B cell (primary cell): ENCODE measurements at regions not wholly inside any gene's neighbourhood (a gene's known extent, or its start where the extent isn't known, plus 50 kb on each side); places are given as distances from the start of the nearest gene placed in this dataset.
"Not testable (repeated sequence)": the region's sequence is repeated elsewhere in the genome, so short reads cannot be mapped to it uniquely, and the experiment has no call there.

Experiments used
- ATAC-seq: fragments of 200-7000 bp; cut with Tn5 transposase; one replicate; pipeline ENCODE4 v1.10.0; 2021; ENCODE audit warnings: low read depth, mild to moderate bottlenecking, moderate number of reproducible peaks, moderate library complexity
- CTCF ChIA-PET: fragments of 350-600 bp; sonication (Branson Sonifier 250); formaldehyde crosslinking; loops from one replicate; lab custom pipeline; 2021; ENCODE audit warnings: antibody characterized with exemption, inconsistent platforms; lab: Charles Lee
- POLR2A ChIA-PET: fragments of 350-600 bp; sonication (Branson Sonifier 250); formaldehyde crosslinking; loops from one replicate; lab custom pipeline; 2021; ENCODE audit warnings: antibody characterized with exemption; lab: Charles Lee
- DNase-seq: peaks from one replicate; pipeline ENCODE4 v3.0.0; 2013
- H2AFZ ChIP-seq: 2 replicates; pipeline ENCODE4 v1.6.1; 2012; ENCODE audit warnings: mild to moderate bottlenecking, low read depth, low read length; ENCODE audit not compliant: insufficient read depth, poor library complexity, severe bottlenecking
- H3K27ac ChIP-seq, 2 donors: 1 replicate in 1 of 2; 2 replicates in 1 of 2; pipeline ENCODE4 v1.5.1; 2012 to 2013; ENCODE audit warnings: low read length in 2 of 2, mild to moderate bottlenecking in 2 of 2, moderate library complexity in 1 of 2
- H3K27me3 ChIP-seq, 4 experiments: fragments of 200-600 bp in 1 of 4; sonication (generic) in 1 of 4; replicated peaks in 1 of 4; 1 replicate in 2 of 4; 2 replicates in 2 of 4; pipeline versions ENCODE4 v1.6.1 to v1.7.0; 2013 to 2016; ENCODE audit warnings: low read length in 3 of 4, mild to moderate bottlenecking in 2 of 4, mixed read lengths in 1 of 4, moderate library complexity in 1 of 4; ENCODE audit not compliant: insufficient read depth in 4 of 4, control insufficient read depth in 3 of 4; ENCODE audit errors: control extremely low read depth in 1 of 4
- H3K36me3 ChIP-seq, 2 experiments: replicated peaks in 1 of 2; 1 replicate in 1 of 2; 2 replicates in 1 of 2; pipeline versions ENCODE4 v1.6.1 to v1.7.1; 2013; ENCODE audit warnings: low read length in 1 of 2; ENCODE audit not compliant: insufficient read depth in 2 of 2, control insufficient read depth in 1 of 2; ENCODE audit errors: control extremely low read depth in 1 of 2, extremely low read depth in 1 of 2
- H3K4me1 ChIP-seq, 2 donors: fragments of 200-600 bp in 1 of 2; sonication (generic) in 1 of 2; 1 replicate in 1 of 2; 2 replicates in 1 of 2; pipeline versions ENCODE4 v1.5.1 to v1.6.1; 2013 to 2017; ENCODE audit warnings: low read length in 2 of 2; ENCODE audit not compliant: control insufficient read depth in 2 of 2, insufficient read depth in 2 of 2
- H3K4me2 ChIP-seq: replicated peaks from 2 replicates; pipeline ENCODE3; 2012; ENCODE audit warnings: mild to moderate bottlenecking, low read depth, low read length; ENCODE audit not compliant: poor library complexity, severe bottlenecking
- H3K4me3 ChIP-seq, 5 experiments: fragments of 200-600 bp in 1 of 5; sonication (generic) in 1 of 5; 1 replicate in 3 of 5; 2 replicates in 2 of 5; pipeline versions ENCODE4 v1.5.1 to v1.7.0; 2011 to 2016; ENCODE audit warnings: low read length in 4 of 5, mild to moderate bottlenecking in 4 of 5, low read depth in 2 of 5, control low read depth in 1 of 5, moderate library complexity in 1 of 5; ENCODE audit not compliant: insufficient read depth in 1 of 5; ENCODE audit errors: control extremely low read depth in 1 of 5, extremely low read depth in 1 of 5
- H3K79me2 ChIP-seq: fragments of 200-600 bp; sonication (generic); one replicate; pipeline ENCODE4 v1.6.0; 2016; ENCODE audit warnings: low read length; ENCODE audit not compliant: control insufficient read depth, insufficient read depth
- H3K9ac ChIP-seq: fragments of 200-600 bp; sonication (generic); 2 replicates; pipeline ENCODE4 v1.6.1; 2017; ENCODE audit warnings: mild to moderate bottlenecking, low read length, moderate library complexity
- H3K9me3 ChIP-seq, 3 donors: one replicate each; pipeline versions ENCODE4 v1.6.1 to v1.7.1; 2013; ENCODE audit warnings: low read length in 2 of 3; ENCODE audit not compliant: control insufficient read depth in 2 of 3, insufficient read depth in 1 of 3; ENCODE audit errors: control extremely low read depth in 1 of 3
- H4K20me1 ChIP-seq: 2 replicates; pipeline ENCODE4 v1.6.0; 2012; ENCODE audit warnings: mild to moderate bottlenecking, low read length; ENCODE audit not compliant: insufficient read depth, control insufficient read depth, poor library complexity, severe bottlenecking
- H3K27ac Mint-ChIP-seq: one replicate; pipeline ENCODE4 v1.8.0; 2021; ENCODE audit warnings: mixed read lengths
- H3K27me3 Mint-ChIP-seq: one replicate; pipeline ENCODE4 v1.8.0; 2021; ENCODE audit warnings: mixed read lengths
- H3K4me1 Mint-ChIP-seq: one replicate; pipeline ENCODE4 v1.8.0; 2021; ENCODE audit warnings: mixed read lengths
- H3K4me3 Mint-ChIP-seq: one replicate; pipeline ENCODE4 v1.8.0; 2021; ENCODE audit warnings: mixed read lengths
- H3K9me3 Mint-ChIP-seq: one replicate; pipeline ENCODE4 v1.8.0; 2022; ENCODE audit warnings: mixed read lengths; ENCODE audit not compliant: insufficient read depth
- EZH2 ChIP-seq: IDR thresholded peaks from 2 replicates; pipeline ENCODE4 v1.6.1; 2012; ENCODE audit warnings: borderline replicate concordance, low read depth, mild to moderate bottlenecking, moderate library complexity, low read length; ENCODE audit not compliant: insufficient read depth, poor library complexity, severe bottlenecking
- WGBS: methylation state at CpG from one replicate; pipeline ENCODE4 v1.1.5; 2013; ENCODE audit warnings: missing lambda C conversion rate; ENCODE audit not compliant: insufficient coverage; 5-methylcytosine and 5-hydroxymethylcytosine counted together
- intact Hi-C: fragments of 100-400 bp; cut with micrococcal nuclease; formaldehyde crosslinking; loops from one replicate; pipeline ENCODE4 v1.10.0; 2022
- TF ChIP-seq, protein P1 (sequence below): fragments of 200-600 bp; IDR thresholded peaks from one replicate; pipeline ENCODE4 v1.8.0; 2022; ENCODE audit warnings: antibody characterized with exemption, mild to moderate bottlenecking

DNA sequence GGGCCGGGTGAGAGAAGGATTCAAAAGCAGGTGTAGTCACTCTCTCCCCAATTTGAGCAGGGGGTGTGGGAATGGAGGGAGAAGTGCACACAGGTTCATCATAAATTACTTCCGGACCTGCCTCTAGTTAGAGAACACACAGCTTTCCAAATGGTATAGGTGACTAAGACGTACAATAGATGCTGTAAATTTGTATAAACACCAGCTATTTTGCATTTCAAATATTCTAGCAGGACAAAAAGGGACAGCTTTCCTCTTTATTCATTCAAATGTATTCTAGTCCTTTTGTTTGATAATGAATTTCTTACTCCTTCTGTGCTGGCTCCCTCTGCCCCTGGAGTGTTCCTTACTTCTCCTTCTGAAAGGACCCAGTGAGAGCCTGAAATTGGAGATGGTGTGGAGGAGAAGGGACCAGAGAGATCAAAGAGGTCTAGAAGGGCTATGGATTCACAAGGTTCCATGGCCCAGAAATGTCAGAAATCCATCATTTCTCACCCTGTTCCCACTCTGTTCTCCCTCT lies 53.2 kb upstream of the SH3BP4 start:
- TF ChIP-seq, protein P1, sequence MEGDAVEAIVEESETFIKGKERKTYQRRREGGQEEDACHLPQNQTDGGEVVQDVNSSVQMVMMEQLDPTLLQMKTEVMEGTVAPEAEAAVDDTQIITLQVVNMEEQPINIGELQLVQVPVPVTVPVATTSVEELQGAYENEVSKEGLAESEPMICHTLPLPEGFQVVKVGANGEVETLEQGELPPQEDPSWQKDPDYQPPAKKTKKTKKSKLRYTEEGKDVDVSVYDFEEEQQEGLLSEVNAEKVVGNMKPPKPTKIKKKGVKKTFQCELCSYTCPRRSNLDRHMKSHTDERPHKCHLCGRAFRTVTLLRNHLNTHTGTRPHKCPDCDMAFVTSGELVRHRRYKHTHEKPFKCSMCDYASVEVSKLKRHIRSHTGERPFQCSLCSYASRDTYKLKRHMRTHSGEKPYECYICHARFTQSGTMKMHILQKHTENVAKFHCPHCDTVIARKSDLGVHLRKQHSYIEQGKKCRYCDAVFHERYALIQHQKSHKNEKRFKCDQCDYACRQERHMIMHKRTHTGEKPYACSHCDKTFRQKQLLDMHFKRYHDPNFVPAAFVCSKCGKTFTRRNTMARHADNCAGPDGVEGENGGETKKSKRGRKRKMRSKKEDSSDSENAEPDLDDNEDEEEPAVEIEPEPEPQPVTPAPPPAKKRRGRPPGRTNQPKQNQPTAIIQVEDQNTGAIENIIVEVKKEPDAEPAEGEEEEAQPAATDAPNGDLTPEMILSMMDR: no peak
- no peak for TF ChIP-seq EZH2
- Histone ChIP-seq H3K9me3 (no peaks in the 10 kb centered on the region), H3K4me2 (no peak overlapping the region), H3K27me3 (no peaks in the 10 kb centered on the region), H3K9ac (no peak overlapping the region), H3K4me3 (no peak overlapping the region), H4K20me1 (no peaks in the 10 kb centered on the region), H3K27ac (no peak overlapping the region), H3K4me1 (no peaks in the 10 kb centered on the region), H3K36me3 (no peaks in the 10 kb centered on the region), H2AFZ (no peak overlapping the region), H3K79me2 (no peaks in the 10 kb centered on the region)
- no peaks in the 10 kb centered on the region for H3K9me3 Mint-ChIP-seq
- no CpG with 5 or more reads among the region's 3 CpGs for WGBS
- DNase-seq (no peak), ATAC-seq (no peak)
- ChIA-PET CTCF (interaction anchor here (0.8 kb wide), 1 partner anchor 208 kb away, joined by 3 read pairs; no protein-coding TSS in a partner anchor), POLR2A (no interaction called here)
- no peak overlapping the region for H3K27ac Mint-ChIP-seq
- intact Hi-C loops: no loop called here
- H3K4me1 Mint-ChIP-seq: no peaks in the 10 kb centered on the region
- H3K4me3 Mint-ChIP-seq: no peak overlapping the region
- no peaks in the 10 kb centered on the region for H3K27me3 Mint-ChIP-seq

DNA sequence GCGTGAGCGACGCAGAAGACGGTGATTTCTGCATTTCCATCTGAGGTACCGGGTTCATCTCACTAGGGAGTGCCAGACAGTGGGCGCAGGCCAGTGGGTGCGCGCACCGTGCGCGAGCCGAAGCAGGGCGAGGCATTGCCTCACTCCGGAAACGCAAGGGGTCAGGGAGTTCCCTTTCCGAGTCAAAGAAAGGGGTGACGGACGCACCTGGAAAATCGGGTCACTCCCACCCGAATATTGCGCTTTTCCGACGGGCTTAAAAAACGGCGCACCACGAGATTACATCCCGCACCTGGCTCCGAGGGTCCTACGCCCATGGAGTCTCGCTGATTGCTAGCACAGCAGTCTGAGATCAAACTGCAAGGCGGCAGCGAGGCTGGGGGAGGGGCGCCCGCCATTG lies 63.4 kb upstream of the SH3BP4 start:
- not testable (repeated sequence) for ATAC-seq, H3K4me3 ChIP-seq

More for the DNA sequence above, 63.4 kb upstream of the SH3BP4 start:
- H3K27ac ChIP-seq, DNase-seq, POLR2A ChIA-PET, CTCF ChIA-PET, H3K27me3 Mint-ChIP-seq, H3K27me3 ChIP-seq, intact Hi-C loops, H2AFZ ChIP-seq, H3K9me3 ChIP-seq, H3K4me1 Mint-ChIP-seq, H3K4me2 ChIP-seq, H3K79me2 ChIP-seq, H3K9me3 Mint-ChIP-seq, H3K4me1 ChIP-seq, H3K9ac ChIP-seq, H3K36me3 ChIP-seq, H3K4me3 Mint-ChIP-seq, H4K20me1 ChIP-seq, H3K27ac Mint-ChIP-seq: not testable (repeated sequence)
- WGBS: no CpG with 5 or more reads among the region's 34 CpGs
